Panc1 (cell line): ENCODE measurements at regions not wholly inside any gene's neighbourhood (a gene's known extent, or its start where the extent isn't known, plus 50 kb on each side); places are given as distances from the start of the nearest gene placed in this dataset.

Experiments used
- POLR2AphosphoS5 ChIP-seq: IDR thresholded peaks from 2 replicates; pipeline ENCODE4 v1.6.1; 2012; ENCODE audit warnings: mild to moderate bottlenecking, low read depth, low read length, moderate library complexity
- SIN3A ChIP-seq: IDR thresholded peaks from 2 replicates; pipeline ENCODE4 v1.6.1; 2012; ENCODE audit warnings: low read depth, mild to moderate bottlenecking, low read length, moderate library complexity, borderline replicate concordance; ENCODE audit not compliant: insufficient read depth
- TF ChIP-seq, protein P1 (sequence below): fragments of 450-650 bp; IDR thresholded peaks from 2 replicates; pipeline ENCODE4 v1.5.1; 2017; ENCODE audit warnings: mild to moderate bottlenecking
- TF ChIP-seq, protein P2 (sequence below), 2 experiments: IDR thresholded peaks; 2 replicates each; pipeline ENCODE4 v1.6.1; 2011 to 2012; ENCODE audit warnings: low read depth in 2 of 2, control low read depth in 1 of 2, low read length in 1 of 2, mild to moderate bottlenecking in 1 of 2, moderate library complexity in 1 of 2; ENCODE audit not compliant: insufficient read depth in 1 of 2

GRCh38 chr5:33073881-33074327 is 362.8 kb downstream of the NPR3 start:
- TF ChIP-seq, protein P1, sequence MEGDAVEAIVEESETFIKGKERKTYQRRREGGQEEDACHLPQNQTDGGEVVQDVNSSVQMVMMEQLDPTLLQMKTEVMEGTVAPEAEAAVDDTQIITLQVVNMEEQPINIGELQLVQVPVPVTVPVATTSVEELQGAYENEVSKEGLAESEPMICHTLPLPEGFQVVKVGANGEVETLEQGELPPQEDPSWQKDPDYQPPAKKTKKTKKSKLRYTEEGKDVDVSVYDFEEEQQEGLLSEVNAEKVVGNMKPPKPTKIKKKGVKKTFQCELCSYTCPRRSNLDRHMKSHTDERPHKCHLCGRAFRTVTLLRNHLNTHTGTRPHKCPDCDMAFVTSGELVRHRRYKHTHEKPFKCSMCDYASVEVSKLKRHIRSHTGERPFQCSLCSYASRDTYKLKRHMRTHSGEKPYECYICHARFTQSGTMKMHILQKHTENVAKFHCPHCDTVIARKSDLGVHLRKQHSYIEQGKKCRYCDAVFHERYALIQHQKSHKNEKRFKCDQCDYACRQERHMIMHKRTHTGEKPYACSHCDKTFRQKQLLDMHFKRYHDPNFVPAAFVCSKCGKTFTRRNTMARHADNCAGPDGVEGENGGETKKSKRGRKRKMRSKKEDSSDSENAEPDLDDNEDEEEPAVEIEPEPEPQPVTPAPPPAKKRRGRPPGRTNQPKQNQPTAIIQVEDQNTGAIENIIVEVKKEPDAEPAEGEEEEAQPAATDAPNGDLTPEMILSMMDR: no peak
- TF ChIP-seq POLR2AphosphoS5: no peak
- TF ChIP-seq, protein P2, sequence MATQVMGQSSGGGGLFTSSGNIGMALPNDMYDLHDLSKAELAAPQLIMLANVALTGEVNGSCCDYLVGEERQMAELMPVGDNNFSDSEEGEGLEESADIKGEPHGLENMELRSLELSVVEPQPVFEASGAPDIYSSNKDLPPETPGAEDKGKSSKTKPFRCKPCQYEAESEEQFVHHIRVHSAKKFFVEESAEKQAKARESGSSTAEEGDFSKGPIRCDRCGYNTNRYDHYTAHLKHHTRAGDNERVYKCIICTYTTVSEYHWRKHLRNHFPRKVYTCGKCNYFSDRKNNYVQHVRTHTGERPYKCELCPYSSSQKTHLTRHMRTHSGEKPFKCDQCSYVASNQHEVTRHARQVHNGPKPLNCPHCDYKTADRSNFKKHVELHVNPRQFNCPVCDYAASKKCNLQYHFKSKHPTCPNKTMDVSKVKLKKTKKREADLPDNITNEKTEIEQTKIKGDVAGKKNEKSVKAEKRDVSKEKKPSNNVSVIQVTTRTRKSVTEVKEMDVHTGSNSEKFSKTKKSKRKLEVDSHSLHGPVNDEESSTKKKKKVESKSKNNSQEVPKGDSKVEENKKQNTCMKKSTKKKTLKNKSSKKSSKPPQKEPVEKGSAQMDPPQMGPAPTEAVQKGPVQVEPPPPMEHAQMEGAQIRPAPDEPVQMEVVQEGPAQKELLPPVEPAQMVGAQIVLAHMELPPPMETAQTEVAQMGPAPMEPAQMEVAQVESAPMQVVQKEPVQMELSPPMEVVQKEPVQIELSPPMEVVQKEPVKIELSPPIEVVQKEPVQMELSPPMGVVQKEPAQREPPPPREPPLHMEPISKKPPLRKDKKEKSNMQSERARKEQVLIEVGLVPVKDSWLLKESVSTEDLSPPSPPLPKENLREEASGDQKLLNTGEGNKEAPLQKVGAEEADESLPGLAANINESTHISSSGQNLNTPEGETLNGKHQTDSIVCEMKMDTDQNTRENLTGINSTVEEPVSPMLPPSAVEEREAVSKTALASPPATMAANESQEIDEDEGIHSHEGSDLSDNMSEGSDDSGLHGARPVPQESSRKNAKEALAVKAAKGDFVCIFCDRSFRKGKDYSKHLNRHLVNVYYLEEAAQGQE (IDR thresholded peaks at IDR 0.05; ENCODE audit: insufficient read depth in 1 of 2, low read depth in 2 of 2, low read length in 1 of 2): no peak
- no peak for TF ChIP-seq SIN3A
